GM12878 (cell line): ENCODE measurements at regions not wholly inside any gene's neighbourhood (a gene's known extent, or its start where the extent isn't known, plus 50 kb on each side); places are given as distances from the start of the nearest gene placed in this dataset.

Experiments used
- RFX5 ChIP-seq: IDR thresholded peaks from 2 replicates; pipeline ENCODE4 v1.6.1; 2011; ENCODE audit warnings: low read depth, low read length, improper control_type of control experiment
- TF ChIP-seq, protein P1 (sequence below): IDR thresholded peaks from 2 replicates; pipeline ENCODE4 v1.6.1; 2012; ENCODE audit warnings: mild to moderate bottlenecking, low read depth, low read length

GRCh38 chr16:52033992-52034391 lies 513.0 kb downstream of the TOX3 start:
- TF ChIP-seq RFX5: no peak
- TF ChIP-seq, protein P1, sequence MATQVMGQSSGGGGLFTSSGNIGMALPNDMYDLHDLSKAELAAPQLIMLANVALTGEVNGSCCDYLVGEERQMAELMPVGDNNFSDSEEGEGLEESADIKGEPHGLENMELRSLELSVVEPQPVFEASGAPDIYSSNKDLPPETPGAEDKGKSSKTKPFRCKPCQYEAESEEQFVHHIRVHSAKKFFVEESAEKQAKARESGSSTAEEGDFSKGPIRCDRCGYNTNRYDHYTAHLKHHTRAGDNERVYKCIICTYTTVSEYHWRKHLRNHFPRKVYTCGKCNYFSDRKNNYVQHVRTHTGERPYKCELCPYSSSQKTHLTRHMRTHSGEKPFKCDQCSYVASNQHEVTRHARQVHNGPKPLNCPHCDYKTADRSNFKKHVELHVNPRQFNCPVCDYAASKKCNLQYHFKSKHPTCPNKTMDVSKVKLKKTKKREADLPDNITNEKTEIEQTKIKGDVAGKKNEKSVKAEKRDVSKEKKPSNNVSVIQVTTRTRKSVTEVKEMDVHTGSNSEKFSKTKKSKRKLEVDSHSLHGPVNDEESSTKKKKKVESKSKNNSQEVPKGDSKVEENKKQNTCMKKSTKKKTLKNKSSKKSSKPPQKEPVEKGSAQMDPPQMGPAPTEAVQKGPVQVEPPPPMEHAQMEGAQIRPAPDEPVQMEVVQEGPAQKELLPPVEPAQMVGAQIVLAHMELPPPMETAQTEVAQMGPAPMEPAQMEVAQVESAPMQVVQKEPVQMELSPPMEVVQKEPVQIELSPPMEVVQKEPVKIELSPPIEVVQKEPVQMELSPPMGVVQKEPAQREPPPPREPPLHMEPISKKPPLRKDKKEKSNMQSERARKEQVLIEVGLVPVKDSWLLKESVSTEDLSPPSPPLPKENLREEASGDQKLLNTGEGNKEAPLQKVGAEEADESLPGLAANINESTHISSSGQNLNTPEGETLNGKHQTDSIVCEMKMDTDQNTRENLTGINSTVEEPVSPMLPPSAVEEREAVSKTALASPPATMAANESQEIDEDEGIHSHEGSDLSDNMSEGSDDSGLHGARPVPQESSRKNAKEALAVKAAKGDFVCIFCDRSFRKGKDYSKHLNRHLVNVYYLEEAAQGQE: no peak
